Gastroesophageal sphincter (tissue), 4 donors: ENCODE measurements at regions not wholly inside any gene's neighbourhood (a gene's known extent, or its start where the extent isn't known, plus 50 kb on each side); places are given as distances from the start of the nearest gene placed in this dataset.

Experiments
- ATAC-seq: fragments of 150-250 bp; one replicate; pipeline ENCODE4 v1.9.1; 2016; ENCODE audit warnings: mild to moderate bottlenecking, moderate library complexity
- H3K27ac ChIP-seq, 4 donors: fragments of 200-600 bp; sonication (generic) in 3 of 4; 1 replicate in 3 of 4; 2 replicates in 1 of 4; pipeline ENCODE4 v1.5.1; 2016 to 2019
- H3K27me3 ChIP-seq: fragments of 200-600 bp; sonication (generic); one replicate; pipeline ENCODE4 v1.5.1; 2019
- H3K36me3 ChIP-seq, 2 donors: fragments of 200-600 bp; sonication (generic); one replicate each; pipeline ENCODE4 v1.5.1; 2019; ENCODE audit warnings: control low read depth in 1 of 2
- H3K4me1 ChIP-seq, 3 donors: fragments of 200-600 bp; sonication (generic); 1 replicate in 2 of 3; 2 replicates in 1 of 3; pipeline ENCODE4 v1.5.1; 2016 to 2019; ENCODE audit warnings: control low read depth in 2 of 3
- H3K4me3 ChIP-seq, 2 donors: fragments of 200-600 bp; sonication (generic); one replicate each; pipeline ENCODE4 v1.5.1; 2019; ENCODE audit warnings: mild to moderate bottlenecking in 1 of 2, moderate library complexity in 1 of 2
- H3K9me3 ChIP-seq, 3 donors: fragments of 200-600 bp; sonication (generic); one replicate each; pipeline ENCODE4 v1.5.1; 2017 to 2019; ENCODE audit warnings: control low read depth in 2 of 3
- EP300 ChIP-seq: sonication (generic); formaldehyde crosslinking; IDR thresholded peaks from one replicate; pipeline ENCODE4 v1.6.1; 2017; ENCODE audit warnings: antibody characterized with exemption, mild to moderate bottlenecking
- POLR2A ChIP-seq, 2 donors: fragments of 450-650 bp; IDR thresholded peaks; one replicate each; pipeline ENCODE4 v1.6.1; 2017; ENCODE audit warnings: antibody characterized with exemption in 2 of 2, mild to moderate bottlenecking in 2 of 2, moderate library complexity in 1 of 2
- POLR2AphosphoS5 ChIP-seq: sonication (generic); formaldehyde crosslinking; IDR thresholded peaks from one replicate; pipeline ENCODE4 v1.6.1; 2017; ENCODE audit warnings: antibody characterized with exemption
- WGBS, 2 donors: methylation state at CpG; one replicate each; pipeline ENCODE4 v1.1.5; 2018; ENCODE audit warnings: low coverage in 1 of 2; 5-methylcytosine and 5-hydroxymethylcytosine counted together
- TF ChIP-seq, protein P1 (sequence below), 4 experiments: fragments of 200-600 bp in 2 of 4; fragments of 450-650 bp in 2 of 4; sonication (generic) in 1 of 4; IDR thresholded peaks; one replicate each; pipeline ENCODE4 v1.5.1; 2017 to 2019; ENCODE audit warnings: antibody characterized with exemption in 4 of 4, mild to moderate bottlenecking in 2 of 4, moderate library complexity in 2 of 4

DNA sequence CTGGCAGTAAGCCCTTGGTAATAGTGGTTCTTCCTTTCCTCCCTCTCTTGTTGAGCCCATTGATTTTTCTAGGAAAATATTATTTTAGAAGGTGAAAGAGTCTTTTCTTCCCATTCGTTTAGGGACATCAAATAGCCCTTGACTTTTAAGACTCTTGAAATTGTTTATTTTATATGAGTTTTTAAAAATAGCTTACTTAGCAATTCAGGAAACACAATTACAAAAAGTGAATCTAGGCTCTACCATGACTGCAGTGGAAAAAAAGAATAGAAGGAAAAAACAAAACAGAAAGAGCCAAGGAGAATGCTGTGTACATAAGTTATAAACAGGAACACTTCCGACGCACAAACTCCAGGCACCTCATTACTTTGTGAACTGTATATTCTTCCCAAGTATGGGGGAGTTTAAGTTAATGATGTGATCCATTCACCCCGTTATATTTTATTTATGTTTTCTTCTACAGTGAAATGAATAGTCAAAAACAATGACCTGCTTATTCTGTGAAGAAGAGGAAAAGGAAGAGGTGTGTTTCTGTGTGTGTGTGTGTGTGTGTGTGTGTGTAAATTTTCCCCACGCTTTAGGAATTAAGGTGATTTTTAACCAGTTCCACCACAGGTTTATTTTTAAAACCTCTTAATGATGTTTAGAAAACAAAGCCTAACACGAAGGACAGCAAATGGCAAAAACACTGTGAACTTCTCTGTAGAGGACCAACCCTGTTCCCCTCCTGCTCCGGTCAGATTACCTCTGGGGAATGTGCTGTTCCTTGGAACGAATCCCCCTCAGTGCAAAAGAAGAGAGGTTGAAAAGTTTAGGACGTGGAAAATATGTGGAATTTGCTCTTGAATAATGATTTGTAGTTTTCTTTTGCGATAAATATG is 266.3 kb downstream of the KLF5 start:
- Histone ChIP-seq H3K27me3 (no peaks in the 10 kb centered on the region), H3K36me3 (no peaks in the 10 kb centered on the region), H3K27ac (no peak overlapping the region), H3K4me3 (no peak overlapping the region), H3K9me3 (no peaks in the 10 kb centered on the region), H3K4me1 (no peaks in the 10 kb centered on the region)
- no peak for TF ChIP-seq POLR2A (IDR thresholded peaks at IDR 0.05)
- WGBS, 2 donors, result 44 to 45% methylated on average over 7 to 10 of the region's 10 CpGs
- ATAC-seq, result no peak

GRCh38 chr13:73323615-73324014 is 264.8 kb downstream of the KLF5 start:
- H3K9me3 ChIP-seq, result no peaks in the 10 kb centered on the region
- no peaks in the 10 kb centered on the region for H3K36me3 ChIP-seq
- WGBS, 2 donors, result 53 to 85% methylated on average over 1 of the region's 1 CpG
- no peaks in the 10 kb centered on the region for H3K4me1 ChIP-seq
- no peak overlapping the region for H3K27ac ChIP-seq
- no peaks in the 10 kb centered on the region for H3K27me3 ChIP-seq
- no peak overlapping the region for H3K4me3 ChIP-seq
- TF ChIP-seq, protein P1, sequence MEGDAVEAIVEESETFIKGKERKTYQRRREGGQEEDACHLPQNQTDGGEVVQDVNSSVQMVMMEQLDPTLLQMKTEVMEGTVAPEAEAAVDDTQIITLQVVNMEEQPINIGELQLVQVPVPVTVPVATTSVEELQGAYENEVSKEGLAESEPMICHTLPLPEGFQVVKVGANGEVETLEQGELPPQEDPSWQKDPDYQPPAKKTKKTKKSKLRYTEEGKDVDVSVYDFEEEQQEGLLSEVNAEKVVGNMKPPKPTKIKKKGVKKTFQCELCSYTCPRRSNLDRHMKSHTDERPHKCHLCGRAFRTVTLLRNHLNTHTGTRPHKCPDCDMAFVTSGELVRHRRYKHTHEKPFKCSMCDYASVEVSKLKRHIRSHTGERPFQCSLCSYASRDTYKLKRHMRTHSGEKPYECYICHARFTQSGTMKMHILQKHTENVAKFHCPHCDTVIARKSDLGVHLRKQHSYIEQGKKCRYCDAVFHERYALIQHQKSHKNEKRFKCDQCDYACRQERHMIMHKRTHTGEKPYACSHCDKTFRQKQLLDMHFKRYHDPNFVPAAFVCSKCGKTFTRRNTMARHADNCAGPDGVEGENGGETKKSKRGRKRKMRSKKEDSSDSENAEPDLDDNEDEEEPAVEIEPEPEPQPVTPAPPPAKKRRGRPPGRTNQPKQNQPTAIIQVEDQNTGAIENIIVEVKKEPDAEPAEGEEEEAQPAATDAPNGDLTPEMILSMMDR (IDR thresholded peaks at IDR 0.05), result no peak
- TF ChIP-seq EP300, result no peak
- no peak for TF ChIP-seq POLR2A (IDR thresholded peaks at IDR 0.05)
- no peak for TF ChIP-seq POLR2AphosphoS5
- no peak for ATAC-seq

DNA sequence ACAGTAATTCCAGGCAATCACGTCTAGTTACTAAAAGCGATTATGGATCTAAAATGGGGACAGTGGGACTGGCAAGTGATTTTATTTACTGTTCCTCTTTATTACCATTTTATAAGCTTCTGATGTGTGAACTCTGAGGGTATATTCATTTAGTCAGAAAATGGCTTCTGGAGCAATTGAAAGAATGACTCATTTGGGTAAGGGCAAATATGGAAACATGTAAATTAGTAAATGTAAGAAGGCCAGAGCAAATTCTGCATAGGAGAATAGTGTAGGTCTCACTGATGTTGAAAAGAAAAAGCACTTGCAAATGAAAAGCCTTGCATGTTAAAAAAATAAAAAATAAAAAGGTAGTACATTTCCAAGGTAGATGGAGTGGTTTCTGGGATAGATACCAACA is 262.2 kb downstream of the KLF5 start:
- H3K4me1 ChIP-seq, result no peaks in the 10 kb centered on the region
- 92% methylated on average over 2 of the region's 2 CpGs; no CpG with 5 or more reads in 1 of the 2 donors for WGBS, 2 donors
- no peak for TF ChIP-seq POLR2AphosphoS5
- TF ChIP-seq POLR2A (IDR thresholded peaks at IDR 0.05), result no peak
- TF ChIP-seq EP300, result no peak
- TF ChIP-seq, protein P1 (IDR thresholded peaks at IDR 0.05), result no peak
- H3K36me3 ChIP-seq, result no peaks in the 10 kb centered on the region
- no peak for ATAC-seq
- no peak overlapping the region for H3K4me3 ChIP-seq
- H3K27me3 ChIP-seq, result no peaks in the 10 kb centered on the region
- H3K9me3 ChIP-seq, result no peaks in the 10 kb centered on the region
- no peak overlapping the region for H3K27ac ChIP-seq

DNA sequence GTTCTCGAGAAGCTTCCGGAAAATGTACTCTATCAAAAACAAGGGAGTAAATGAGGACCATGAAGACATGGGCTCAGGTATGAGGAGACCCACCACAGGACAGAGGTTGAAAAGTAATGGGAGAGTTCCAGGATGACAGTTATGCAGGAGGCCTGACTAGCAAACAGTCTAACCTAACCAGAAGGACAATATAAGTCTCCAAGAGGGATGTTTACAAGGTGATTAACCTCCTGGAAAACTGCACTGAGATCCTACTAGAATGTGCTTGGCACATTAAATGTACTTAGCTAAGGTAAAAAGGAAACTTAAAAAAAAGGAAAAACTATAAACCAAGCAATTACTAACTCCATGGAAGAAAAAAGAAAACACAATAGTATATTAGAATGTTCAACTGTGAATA is 258.3 kb downstream of the KLF5 start:
- no peaks in the 10 kb centered on the region for H3K36me3 ChIP-seq
- WGBS, 2 donors, result 92 to 94% methylated on average over 2 of the region's 2 CpGs
- TF ChIP-seq, protein P1 (IDR thresholded peaks at IDR 0.05), result no peak
- TF ChIP-seq POLR2AphosphoS5, result no peak
- TF ChIP-seq POLR2A (IDR thresholded peaks at IDR 0.05), result no peak
- no peak for TF ChIP-seq EP300
- H3K4me1 ChIP-seq, result no peaks in the 10 kb centered on the region
- H3K27me3 ChIP-seq, result no peaks in the 10 kb centered on the region
- H3K9me3 ChIP-seq, result peaks cover 0 to 11% (median 0%) of the 10 kb centered on the region in 3 donors
- no peak overlapping the region for H3K27ac ChIP-seq
- no peak for ATAC-seq
- H3K4me3 ChIP-seq, result no peak overlapping the region

DNA sequence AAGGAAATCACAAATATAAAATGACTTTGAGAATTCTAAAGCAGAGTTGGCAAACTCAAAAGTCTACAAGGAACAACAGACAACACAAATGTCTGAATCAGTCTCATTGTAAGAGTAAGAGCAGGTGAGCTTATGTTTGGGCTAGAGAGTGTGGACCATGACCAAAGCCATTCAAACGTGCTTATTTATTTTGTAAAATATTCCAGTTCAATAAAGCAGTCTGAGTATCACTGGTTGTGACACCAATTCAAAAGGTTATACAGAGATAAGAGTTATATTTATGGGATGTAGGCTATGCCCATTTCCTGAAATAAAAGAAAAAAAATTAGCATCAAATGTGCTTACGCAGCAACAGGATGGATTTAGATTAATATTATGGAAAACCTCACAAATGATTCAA is 251.6 kb downstream of the KLF5 start:
- ATAC-seq, result no peak
- Histone ChIP-seq H3K9me3 (peaks cover 0 to 11% (median 0%) of the 10 kb centered on the region in 3 donors), H3K4me3 (no peak overlapping the region), H3K36me3 (no peaks in the 10 kb centered on the region), H3K27me3 (no peaks in the 10 kb centered on the region), H3K4me1 (no peaks in the 10 kb centered on the region), H3K27ac (no peak overlapping the region)
- 78 to 100% methylated on average over 1 to 2 of the region's 2 CpGs for WGBS, 2 donors
- no peak for TF ChIP-seq POLR2A (IDR thresholded peaks at IDR 0.05)
- TF ChIP-seq POLR2AphosphoS5, result no peak
- TF ChIP-seq EP300, result no peak
- TF ChIP-seq, protein P1 (IDR thresholded peaks at IDR 0.05), result no peak
